ENCODE measurements at regions not wholly inside any gene's neighbourhood (a gene's known extent, or its start where the extent isn't known, plus 50 kb on each side); places are given as distances from the start of the nearest gene placed in this dataset.

- no peak for TF ChIP-seq CTCF (IDR thresholded peaks at IDR 0.05; ENCODE audit: low read length)
- TF ChIP-seq EZH2 (IDR thresholded peaks at IDR 0.05; ENCODE audit: borderline replicate concordance, low read length): no peak
Measured at GRCh38 chrX:39513836-39514235, 583.9 kb downstream of the BCOR start.
